ENCODE measurements at regions not wholly inside any gene's neighbourhood (a gene's known extent, or its start where the extent isn't known, plus 50 kb on each side); places are given as distances from the start of the nearest gene placed in this dataset.

GRCh38 chr13:85665286-85665685 is 133.9 kb downstream of the SLITRK6 start:
- H3K36me3 ChIP-seq (ENCODE audit: control insufficient read depth, insufficient read depth, low read length), result no peaks in the 10 kb centered on the region
- H3K9me3 ChIP-seq (ENCODE audit: control insufficient read depth, low read length), result no peaks in the 10 kb centered on the region
- no peaks in the 10 kb centered on the region for H3K4me1 ChIP-seq (ENCODE audit: control insufficient read depth, insufficient read depth, low read length, poor library complexity, severe bottlenecking)
- no peak overlapping the region for H3K27ac ChIP-seq (ENCODE audit: low read depth, low read length, severe bottlenecking)
- 90 to 92% methylated on average over 3 of the region's 4 CpGs for WGBS, 2 experiments (ENCODE audit: insufficient coverage in 2 of 2)
- no peak overlapping the region for H3K4me3 ChIP-seq (ENCODE audit: extremely low read depth, insufficient read depth, low read length, poor library complexity, severe bottlenecking)

- Histone ChIP-seq H3K4me1 (ENCODE audit: control insufficient read depth, insufficient read depth, low read length, poor library complexity, severe bottlenecking) (no peaks in the 10 kb centered on the region), H3K36me3 (ENCODE audit: control insufficient read depth, insufficient read depth, low read length) (no peaks in the 10 kb centered on the region), H3K9me3 (ENCODE audit: control insufficient read depth, low read length) (no peaks in the 10 kb centered on the region), H3K27ac (ENCODE audit: low read depth, low read length, severe bottlenecking) (no peak overlapping the region), H3K4me3 (ENCODE audit: extremely low read depth, insufficient read depth, low read length, poor library complexity, severe bottlenecking) (no peak overlapping the region)
- no CpG with 5 or more reads among the region's 1 CpG for WGBS, 2 experiments (ENCODE audit: insufficient coverage in 2 of 2)
Observed at GRCh38 chr13:85663856-85664255, 135.4 kb downstream of the SLITRK6 start.

GRCh38 chr13:85662186-85662585 is 137.0 kb downstream of the SLITRK6 start:
- H3K4me1 ChIP-seq (ENCODE audit: control insufficient read depth, insufficient read depth, low read length, poor library complexity, severe bottlenecking), result no peaks in the 10 kb centered on the region
- no peak overlapping the region for H3K4me3 ChIP-seq (ENCODE audit: extremely low read depth, insufficient read depth, low read length, poor library complexity, severe bottlenecking)
- H3K27ac ChIP-seq (ENCODE audit: low read depth, low read length, severe bottlenecking), result no peak overlapping the region
- H3K9me3 ChIP-seq (ENCODE audit: control insufficient read depth, low read length), result no peaks in the 10 kb centered on the region
- H3K36me3 ChIP-seq (ENCODE audit: control insufficient read depth, insufficient read depth, low read length), result no peaks in the 10 kb centered on the region

- Histone ChIP-seq H3K9me3 (ENCODE audit: control insufficient read depth, low read length) (no peaks in the 10 kb centered on the region), H3K36me3 (ENCODE audit: control insufficient read depth, insufficient read depth, low read length) (no peaks in the 10 kb centered on the region), H3K27ac (ENCODE audit: low read depth, low read length, severe bottlenecking) (no peak overlapping the region), H3K4me3 (ENCODE audit: extremely low read depth, insufficient read depth, low read length, poor library complexity, severe bottlenecking) (no peak overlapping the region), H3K4me1 (ENCODE audit: control insufficient read depth, insufficient read depth, low read length, poor library complexity, severe bottlenecking) (no peaks in the 10 kb centered on the region)
Observed at GRCh38 chr13:85661675-85662074, 137.5 kb downstream of the SLITRK6 start.

GRCh38 chr13:85659493-85659892 is 139.7 kb downstream of the SLITRK6 start:
- no peaks in the 10 kb centered on the region for H3K4me1 ChIP-seq (ENCODE audit: control insufficient read depth, insufficient read depth, low read length, poor library complexity, severe bottlenecking)
- 73 to 93% methylated on average over 3 of the region's 4 CpGs for WGBS, 2 experiments (ENCODE audit: insufficient coverage in 2 of 2)
- H3K27ac ChIP-seq (ENCODE audit: low read depth, low read length, severe bottlenecking), result no peak overlapping the region
- no peak overlapping the region for H3K4me3 ChIP-seq (ENCODE audit: extremely low read depth, insufficient read depth, low read length, poor library complexity, severe bottlenecking)
- H3K9me3 ChIP-seq (ENCODE audit: control insufficient read depth, low read length), result no peaks in the 10 kb centered on the region
- H3K36me3 ChIP-seq (ENCODE audit: control insufficient read depth, insufficient read depth, low read length), result no peaks in the 10 kb centered on the region

DNA sequence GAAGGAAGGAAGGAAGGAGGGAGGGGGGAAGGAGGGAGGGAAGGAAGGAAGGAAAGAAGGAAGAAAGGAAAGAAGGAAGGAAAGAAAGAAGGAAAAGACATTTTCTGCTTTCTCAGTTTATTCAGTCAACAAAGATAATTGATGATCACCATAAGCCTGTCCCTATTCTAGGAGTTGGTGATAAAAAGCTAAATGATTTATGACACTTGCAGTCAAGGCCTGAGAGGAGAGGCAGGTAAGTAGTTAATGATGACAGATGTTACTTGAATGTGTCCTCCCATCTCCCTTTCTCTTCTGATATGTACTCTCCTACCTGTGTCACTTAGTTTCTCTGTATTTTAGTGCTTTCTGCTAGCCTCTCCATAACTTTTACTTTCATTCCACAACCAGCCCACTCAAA is 141.3 kb downstream of the SLITRK6 start:
- no peak overlapping the region for H3K4me3 ChIP-seq (ENCODE audit: extremely low read depth, insufficient read depth, low read length, poor library complexity, severe bottlenecking)
- H3K36me3 ChIP-seq (ENCODE audit: control insufficient read depth, insufficient read depth, low read length), result no peaks in the 10 kb centered on the region
- H3K9me3 ChIP-seq (ENCODE audit: control insufficient read depth, low read length), result no peaks in the 10 kb centered on the region
- no peak overlapping the region for H3K27ac ChIP-seq (ENCODE audit: low read depth, low read length, severe bottlenecking)
- H3K4me1 ChIP-seq (ENCODE audit: control insufficient read depth, insufficient read depth, low read length, poor library complexity, severe bottlenecking), result peaks cover 3% of the 10 kb centered on the region

- Histone ChIP-seq H3K4me3 (ENCODE audit: extremely low read depth, insufficient read depth, low read length, poor library complexity, severe bottlenecking) (no peak overlapping the region), H3K27ac (ENCODE audit: low read depth, low read length, severe bottlenecking) (no peak overlapping the region), H3K4me1 (ENCODE audit: control insufficient read depth, insufficient read depth, low read length, poor library complexity, severe bottlenecking) (peaks cover 10% of the 10 kb centered on the region), H3K9me3 (ENCODE audit: control insufficient read depth, low read length) (no peaks in the 10 kb centered on the region), H3K36me3 (ENCODE audit: control insufficient read depth, insufficient read depth, low read length) (no peaks in the 10 kb centered on the region)
- no CpG with 5 or more reads among the region's 1 CpG for WGBS, 2 experiments (ENCODE audit: insufficient coverage in 2 of 2)
Observed at GRCh38 chr13:85655040-85655439, 144.2 kb downstream of the SLITRK6 start.

DNA sequence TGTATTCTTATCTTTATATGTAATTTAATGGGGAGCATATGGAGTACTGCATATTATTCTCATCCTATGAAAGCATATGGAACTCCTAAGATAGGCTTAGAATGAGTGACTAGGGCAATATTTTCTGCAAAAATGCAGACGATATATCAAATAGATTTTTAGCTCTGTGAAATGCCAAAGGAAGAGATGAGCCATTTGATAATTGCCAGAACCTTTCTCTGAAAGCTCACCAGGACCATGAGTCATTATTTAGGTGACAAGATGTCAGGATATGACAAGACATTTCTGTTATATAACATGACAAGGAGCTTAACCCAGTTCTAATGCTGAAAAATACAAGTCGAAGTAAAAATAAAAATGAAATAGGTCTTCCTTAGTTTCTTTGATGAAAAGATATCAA is 145.0 kb downstream of the SLITRK6 start:
- 0% methylated on average over 1 of the region's 2 CpGs for WGBS, 2 experiments (ENCODE audit: insufficient coverage in 2 of 2)
- Histone ChIP-seq H3K9me3 (ENCODE audit: control insufficient read depth, low read length) (no peaks in the 10 kb centered on the region), H3K4me1 (ENCODE audit: control insufficient read depth, insufficient read depth, low read length, poor library complexity, severe bottlenecking) (peaks cover 10% of the 10 kb centered on the region), H3K4me3 (ENCODE audit: extremely low read depth, insufficient read depth, low read length, poor library complexity, severe bottlenecking) (no peak overlapping the region), H3K36me3 (ENCODE audit: control insufficient read depth, insufficient read depth, low read length) (no peaks in the 10 kb centered on the region), H3K27ac (ENCODE audit: low read depth, low read length, severe bottlenecking) (no peak overlapping the region)

DNA sequence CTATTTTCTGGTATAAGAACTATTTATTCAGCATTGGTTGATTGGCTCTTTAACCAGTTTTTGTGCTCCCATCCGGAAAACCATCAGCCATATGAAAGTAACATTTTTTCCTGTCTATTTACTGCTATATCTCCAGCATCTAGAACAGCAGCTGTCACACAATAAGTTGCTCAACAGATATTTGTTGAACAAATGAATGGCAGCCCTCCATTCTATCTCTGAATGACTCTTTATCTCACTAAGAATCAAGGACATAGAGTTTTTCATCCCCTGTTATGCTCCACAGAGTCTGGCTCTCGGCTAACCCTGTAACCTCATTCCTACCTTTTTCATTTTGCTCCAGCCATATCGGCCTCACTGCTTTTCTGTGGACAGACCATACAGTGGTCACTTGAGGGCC is 145.5 kb downstream of the SLITRK6 start:
- no peak overlapping the region for H3K27ac ChIP-seq (ENCODE audit: low read depth, low read length, severe bottlenecking)

DNA sequence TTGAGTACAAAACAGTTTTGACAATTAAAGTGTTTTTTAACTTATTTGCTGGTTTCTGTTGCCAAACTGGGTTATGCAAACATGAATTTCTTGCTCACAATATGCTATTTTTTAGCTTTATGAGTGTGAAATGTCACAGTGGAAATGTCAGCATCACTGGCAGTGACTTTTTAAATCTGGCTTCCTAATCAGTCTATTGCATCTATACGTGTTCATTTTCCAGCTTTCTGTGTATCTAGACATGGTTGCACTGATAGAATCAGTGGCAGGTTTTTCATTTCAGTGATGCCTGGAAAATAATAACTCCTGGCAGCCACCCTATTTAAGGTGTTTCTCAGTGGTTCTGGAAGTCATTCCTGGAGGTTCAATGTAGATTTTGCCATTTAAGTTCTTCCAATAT is 146.7 kb downstream of the SLITRK6 start:
- peaks cover 10% of the 10 kb centered on the region for H3K4me1 ChIP-seq (ENCODE audit: control insufficient read depth, insufficient read depth, low read length, poor library complexity, severe bottlenecking)
- H3K9me3 ChIP-seq (ENCODE audit: control insufficient read depth, low read length), result no peaks in the 10 kb centered on the region
- WGBS, 2 experiments (ENCODE audit: insufficient coverage in 2 of 2), result no CpG with 5 or more reads among the region's 1 CpG
- no peak overlapping the region for H3K4me3 ChIP-seq (ENCODE audit: extremely low read depth, insufficient read depth, low read length, poor library complexity, severe bottlenecking)
- no peak overlapping the region for H3K27ac ChIP-seq (ENCODE audit: low read depth, low read length, severe bottlenecking)
- no peaks in the 10 kb centered on the region for H3K36me3 ChIP-seq (ENCODE audit: control insufficient read depth, insufficient read depth, low read length)

More for the DNA sequence above, 145.5 kb downstream of the SLITRK6 start:
- no peaks in the 10 kb centered on the region for H3K9me3 ChIP-seq (ENCODE audit: control insufficient read depth, low read length)
- H3K4me3 ChIP-seq (ENCODE audit: extremely low read depth, insufficient read depth, low read length, poor library complexity, severe bottlenecking), result no peak overlapping the region
- 85 to 94% methylated on average over 2 to 3 of the region's 3 CpGs for WGBS, 2 experiments (ENCODE audit: insufficient coverage in 2 of 2)
- H3K36me3 ChIP-seq (ENCODE audit: control insufficient read depth, insufficient read depth, low read length), result no peaks in the 10 kb centered on the region
- peaks cover 10% of the 10 kb centered on the region for H3K4me1 ChIP-seq (ENCODE audit: control insufficient read depth, insufficient read depth, low read length, poor library complexity, severe bottlenecking)

DNA sequence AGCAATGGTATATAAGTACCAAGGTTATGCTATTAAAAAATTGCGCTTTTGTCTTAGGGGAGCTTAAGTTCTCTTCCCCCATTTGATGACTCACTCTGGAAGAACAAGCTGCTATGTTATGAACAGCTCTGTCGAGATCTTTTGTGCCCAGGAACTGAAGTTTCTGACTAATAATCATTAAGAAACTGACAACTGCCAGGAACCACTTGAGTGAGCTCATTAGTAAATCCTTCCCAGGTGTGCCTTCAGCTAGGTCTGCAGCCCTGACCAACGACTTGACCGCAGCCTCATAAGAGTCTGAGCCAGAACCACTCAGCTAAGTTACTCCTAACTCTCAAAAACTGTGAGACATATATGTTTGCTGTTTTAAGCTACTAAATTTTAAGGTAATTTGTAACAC is 147.8 kb downstream of the SLITRK6 start:
- 90 to 100% methylated on average over 2 to 4 of the region's 4 CpGs for WGBS, 2 experiments (ENCODE audit: insufficient coverage in 2 of 2)
- Histone ChIP-seq H3K9me3 (ENCODE audit: control insufficient read depth, low read length) (no peaks in the 10 kb centered on the region), H3K4me3 (ENCODE audit: extremely low read depth, insufficient read depth, low read length, poor library complexity, severe bottlenecking) (no peak overlapping the region), H3K27ac (ENCODE audit: low read depth, low read length, severe bottlenecking) (no peak overlapping the region), H3K4me1 (ENCODE audit: control insufficient read depth, insufficient read depth, low read length, poor library complexity, severe bottlenecking) (peaks cover 10% of the 10 kb centered on the region), H3K36me3 (ENCODE audit: control insufficient read depth, insufficient read depth, low read length) (no peaks in the 10 kb centered on the region)

- H3K27ac ChIP-seq (ENCODE audit: low read depth, low read length, severe bottlenecking), result no peak overlapping the region
- peaks cover 10% of the 10 kb centered on the region for H3K4me1 ChIP-seq (ENCODE audit: control insufficient read depth, insufficient read depth, low read length, poor library complexity, severe bottlenecking)
- WGBS, 2 experiments (ENCODE audit: insufficient coverage in 2 of 2), result 79 to 100% methylated on average over 2 of the region's 2 CpGs
- H3K9me3 ChIP-seq (ENCODE audit: control insufficient read depth, low read length), result no peaks in the 10 kb centered on the region
- H3K4me3 ChIP-seq (ENCODE audit: extremely low read depth, insufficient read depth, low read length, poor library complexity, severe bottlenecking), result no peak overlapping the region
- no peaks in the 10 kb centered on the region for H3K36me3 ChIP-seq (ENCODE audit: control insufficient read depth, insufficient read depth, low read length)
Observed at GRCh38 chr13:85650613-85651012, 148.6 kb downstream of the SLITRK6 start.

Data from mesodermal cell (in vitro differentiated cells).